OCI-LY7 (cell line): ENCODE measurements at regions not wholly inside any gene's neighbourhood (a gene's known extent, or its start where the extent isn't known, plus 50 kb on each side); places are given as distances from the start of the nearest gene placed in this dataset.

Experiments
- BruUV-seq: library from RNA; stranded (reverse); fragments of 400-500 nt; replicated peaks from 2 replicates; lab custom pipeline; 2021; lab: Mats Ljungman, UMichigan
- CTCF ChIA-PET: fragments of 300-600 bp; sonication (Branson Sonifier 250); formaldehyde crosslinking; loops from one replicate; lab custom pipeline; 2022; ENCODE audit warnings: antibody characterized with exemption; ENCODE audit not compliant: unreplicated experiment; lab: Charles Lee
- POLR2A ChIA-PET: fragments of 300-600 bp; sonication (Branson Sonifier 250); formaldehyde crosslinking; loops from one replicate; lab custom pipeline; 2022; ENCODE audit warnings: antibody characterized with exemption; lab: Charles Lee
- DNase-seq: peaks from one replicate; pipeline ENCODE4 v3.0.0-alpha.2; 2015; ENCODE audit warnings: low spot score
- H2AFZ ChIP-seq: fragments of 200-600 bp; sonication (generic), shearing (Covaris generic); 2 replicates; pipeline ENCODE4 v1.6.1; 2014; ENCODE audit warnings: mild to moderate bottlenecking, antibody characterized with exemption, low read length, moderate library complexity
- H3K27ac ChIP-seq: fragments of 200-600 bp; sonication (generic); 2 replicates; pipeline ENCODE4 v1.5.1; 2014; ENCODE audit warnings: mixed run types, low read depth, mild to moderate bottlenecking, moderate library complexity, low read length, inconsistent platforms; ENCODE audit not compliant: poor library complexity, severe bottlenecking
- H3K36me3 ChIP-seq: fragments of 200-600 bp; sonication (generic); 2 replicates; pipeline ENCODE4 v1.6.1; 2014; ENCODE audit warnings: mild to moderate bottlenecking, antibody characterized with exemption, low read length, moderate library complexity, mixed read lengths; ENCODE audit not compliant: insufficient read depth
- H3K4me1 ChIP-seq: fragments of 200-600 bp; sonication (generic); 2 replicates; pipeline ENCODE4 v1.5.1; 2014; ENCODE audit warnings: mild to moderate bottlenecking, low read length; ENCODE audit not compliant: insufficient read depth, poor library complexity, severe bottlenecking
- H3K4me2 ChIP-seq: fragments of 200-600 bp; sonication (generic); 2 replicates; pipeline ENCODE4 v1.6.1; 2014; ENCODE audit warnings: mild to moderate bottlenecking, low read length
- H3K4me3 ChIP-seq: fragments of 200-600 bp; sonication (generic); 2 replicates; pipeline ENCODE4 v1.5.1; 2014; ENCODE audit warnings: mild to moderate bottlenecking, low read depth, low read length; ENCODE audit not compliant: poor library complexity, severe bottlenecking
- H3K79me2 ChIP-seq: fragments of 200-600 bp; sonication (generic); 2 replicates; pipeline ENCODE4 v1.6.1; 2016; ENCODE audit warnings: low read depth, mild to moderate bottlenecking, low read length, moderate library complexity, mixed read lengths; ENCODE audit not compliant: insufficient read depth
- H3K9me2 ChIP-seq: fragments of 200-600 bp; sonication (generic); 2 replicates; pipeline ENCODE4 v1.6.1; 2016; ENCODE audit warnings: mild to moderate bottlenecking, low read length, mixed read lengths; ENCODE audit not compliant: insufficient read depth
- H3K9me3 ChIP-seq: fragments of 200-600 bp; sonication (generic); 2 replicates; pipeline ENCODE4 v1.6.1; 2014; ENCODE audit warnings: mild to moderate bottlenecking, mixed run types, low read length, mixed read lengths
- H4K20me1 ChIP-seq: fragments of 200-600 bp; sonication (generic); 2 replicates; pipeline ENCODE4 v1.6.1; 2014; ENCODE audit warnings: mild to moderate bottlenecking, antibody characterized with exemption, low read length, moderate library complexity, mixed read lengths; ENCODE audit not compliant: insufficient read depth
- EZH2phosphoT487 ChIP-seq: fragments of 200-600 bp; sonication (generic); IDR thresholded peaks from 2 replicates; pipeline ENCODE4 v1.6.1; 2018; ENCODE audit warnings: low read depth, borderline replicate concordance, mild to moderate bottlenecking, mixed run types, antibody characterized with exemption, low read length, moderate library complexity, mixed read lengths
- intact Hi-C: fragments of 100-400 bp; cut with micrococcal nuclease; formaldehyde crosslinking; loops from one replicate; pipeline ENCODE4 v1.10.0; 2022; ENCODE audit not compliant: unreplicated experiment
- TF ChIP-seq, protein P1 (sequence below): fragments of 200-600 bp; sonication (generic); conservative IDR thresholded peaks from 2 replicates; pipeline ENCODE4 v1.5.1; 2014; ENCODE audit warnings: mild to moderate bottlenecking, antibody characterized with exemption, low read length, moderate library complexity, mixed read lengths

DNA sequence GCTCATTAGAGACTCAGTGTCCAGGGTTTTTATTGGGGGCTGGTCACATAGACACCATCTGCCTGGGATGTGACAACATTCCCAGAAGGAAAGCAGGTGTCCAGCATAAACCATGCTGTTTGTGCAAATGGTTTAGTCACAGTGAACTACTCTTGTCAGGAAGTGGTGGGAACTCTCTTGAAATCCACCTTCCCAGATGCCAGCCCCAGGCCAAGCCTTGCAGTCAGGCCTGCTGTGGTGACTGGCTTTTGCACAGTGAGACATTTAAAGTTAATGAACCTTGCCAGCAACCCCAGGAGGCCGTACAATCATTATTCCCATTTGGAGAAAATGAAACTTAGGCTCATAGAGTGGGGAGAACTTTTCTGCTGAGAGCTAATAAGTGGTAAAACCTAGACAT lies 242.5 kb upstream of the KCNG1 start:
- no TSS peak for BruUV-seq
- H3K36me3 ChIP-seq = no peaks in the 10 kb centered on the region
- no peaks in the 10 kb centered on the region for H3K9me2 ChIP-seq
- POLR2A ChIA-PET = no interaction called here
- no peak overlapping the region for H3K27ac ChIP-seq
- no peaks in the 10 kb centered on the region for H3K79me2 ChIP-seq
- no peaks in the 10 kb centered on the region for H3K9me3 ChIP-seq
- H3K4me1 ChIP-seq = no peaks in the 10 kb centered on the region
- intact Hi-C loops = no loop called here
- H4K20me1 ChIP-seq = no peaks in the 10 kb centered on the region
- no peak overlapping the region for H3K4me3 ChIP-seq
- DNase-seq = no peak
- CTCF ChIA-PET = no interaction called here
- no peak overlapping the region for H2AFZ ChIP-seq
- TF ChIP-seq EZH2phosphoT487 = no peak
- H3K4me2 ChIP-seq = no peak overlapping the region

DNA sequence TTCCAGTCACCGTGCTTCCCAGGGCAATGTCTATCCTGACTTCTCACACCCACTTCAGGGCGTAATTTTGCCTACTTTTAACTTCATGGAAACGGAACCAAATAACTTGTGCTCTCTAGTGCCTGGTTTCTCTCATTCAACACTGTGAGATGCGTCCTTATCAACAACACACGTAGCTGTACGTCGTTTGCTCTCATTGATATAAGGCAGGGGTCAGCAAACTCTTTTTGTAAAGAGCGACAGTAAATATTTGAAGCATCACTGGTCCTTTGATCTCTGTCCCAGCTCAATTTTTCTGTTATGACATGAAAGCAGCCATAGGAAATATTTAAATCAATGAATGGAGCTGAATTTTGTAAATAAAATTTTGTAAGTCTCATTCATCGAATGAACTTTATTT lies 239.3 kb upstream of the KCNG1 start:
- CTCF ChIA-PET = no interaction called here
- Histone ChIP-seq H2AFZ (no peak overlapping the region), H3K4me3 (no peak overlapping the region), H3K4me2 (no peak overlapping the region), H3K79me2 (no peaks in the 10 kb centered on the region), H3K36me3 (no peaks in the 10 kb centered on the region), H3K9me2 (no peaks in the 10 kb centered on the region), H3K27ac (no peak overlapping the region), H4K20me1 (no peaks in the 10 kb centered on the region), H3K9me3 (no peaks in the 10 kb centered on the region), H3K4me1 (no peaks in the 10 kb centered on the region)
- BruUV-seq = no TSS peak
- TF ChIP-seq, protein P1, sequence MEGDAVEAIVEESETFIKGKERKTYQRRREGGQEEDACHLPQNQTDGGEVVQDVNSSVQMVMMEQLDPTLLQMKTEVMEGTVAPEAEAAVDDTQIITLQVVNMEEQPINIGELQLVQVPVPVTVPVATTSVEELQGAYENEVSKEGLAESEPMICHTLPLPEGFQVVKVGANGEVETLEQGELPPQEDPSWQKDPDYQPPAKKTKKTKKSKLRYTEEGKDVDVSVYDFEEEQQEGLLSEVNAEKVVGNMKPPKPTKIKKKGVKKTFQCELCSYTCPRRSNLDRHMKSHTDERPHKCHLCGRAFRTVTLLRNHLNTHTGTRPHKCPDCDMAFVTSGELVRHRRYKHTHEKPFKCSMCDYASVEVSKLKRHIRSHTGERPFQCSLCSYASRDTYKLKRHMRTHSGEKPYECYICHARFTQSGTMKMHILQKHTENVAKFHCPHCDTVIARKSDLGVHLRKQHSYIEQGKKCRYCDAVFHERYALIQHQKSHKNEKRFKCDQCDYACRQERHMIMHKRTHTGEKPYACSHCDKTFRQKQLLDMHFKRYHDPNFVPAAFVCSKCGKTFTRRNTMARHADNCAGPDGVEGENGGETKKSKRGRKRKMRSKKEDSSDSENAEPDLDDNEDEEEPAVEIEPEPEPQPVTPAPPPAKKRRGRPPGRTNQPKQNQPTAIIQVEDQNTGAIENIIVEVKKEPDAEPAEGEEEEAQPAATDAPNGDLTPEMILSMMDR = no peak
- TF ChIP-seq EZH2phosphoT487 = no peak
- intact Hi-C loops = no loop called here
- POLR2A ChIA-PET = interaction anchor here (0.6 kb wide), 1 partner anchor 346 kb away, joined by 4 read pairs; no protein-coding TSS in a partner anchor
- no peak for DNase-seq

DNA sequence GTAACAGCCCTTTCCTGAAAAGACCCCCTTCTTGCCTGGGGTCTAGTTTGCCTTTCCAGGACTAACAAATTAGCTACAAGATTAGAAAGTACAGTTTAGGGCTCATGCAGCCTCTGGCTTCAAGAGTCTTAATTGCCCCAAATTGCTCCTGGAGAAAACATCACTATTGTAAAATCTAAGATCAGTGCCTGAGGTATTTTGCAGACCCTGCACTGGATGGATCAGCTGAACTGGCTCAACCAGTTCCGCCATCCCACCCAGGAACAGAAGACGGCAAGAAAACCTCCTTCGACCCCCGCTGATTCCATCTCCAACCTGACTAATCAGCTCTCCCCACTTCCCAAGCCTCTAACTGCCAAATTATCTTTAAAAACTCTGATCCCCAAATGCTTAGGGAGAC lies 236.5 kb upstream of the KCNG1 start:
- Histone ChIP-seq H3K4me2 (no peak overlapping the region), H3K36me3 (no peaks in the 10 kb centered on the region)
- CTCF ChIA-PET = interaction anchor here (0.5 kb wide), 1 partner anchor 337 kb away, joined by 3 read pairs; no protein-coding TSS in a partner anchor

More for the DNA sequence above, 236.5 kb upstream of the KCNG1 start:
- Histone ChIP-seq H3K9me2 (no peaks in the 10 kb centered on the region), H4K20me1 (no peaks in the 10 kb centered on the region), H2AFZ (no peak overlapping the region), H3K4me1 (no peaks in the 10 kb centered on the region), H3K79me2 (no peaks in the 10 kb centered on the region), H3K4me3 (no peak overlapping the region), H3K9me3 (no peaks in the 10 kb centered on the region), H3K27ac (no peak overlapping the region)
- intact Hi-C loops = no loop called here
- TF ChIP-seq, protein P1 = no peak
- TF ChIP-seq EZH2phosphoT487 = no peak
- POLR2A ChIA-PET = interaction anchor here (0.6 kb wide), 1 partner anchor 727 kb away, joined by 3 read pairs; no protein-coding TSS in a partner anchor
- BruUV-seq = no TSS peak
- DNase-seq = no peak
